ENCODE measurements at regions not wholly inside any gene's neighbourhood (a gene's known extent, or its start where the extent isn't known, plus 50 kb on each side); places are given as distances from the start of the nearest gene placed in this dataset.

- 86% methylated on average over 3 of the region's 3 CpGs for WGBS
- Histone ChIP-seq H3K9me3 (no peaks in the 10 kb centered on the region), H3K4me3 (no peak overlapping the region), H3K4me1 (no peaks in the 10 kb centered on the region), H3K27me3 (no peaks in the 10 kb centered on the region), H3K36me3 (no peaks in the 10 kb centered on the region), H3K27ac (no peak overlapping the region)
- TF ChIP-seq CTCF (IDR thresholded peaks at IDR 0.05): no peak
- DNase-seq (ENCODE audit: low spot score in 2 of 2): no peak
Measured at GRCh38 chr3:83956431-83956830, 1002.4 kb upstream of the CADM2 start.

GRCh38 chr3:83968356-83968755, 990.4 kb upstream of the CADM2 start:
- no peak for DNase-seq (ENCODE audit: low spot score in 2 of 2)
- WGBS: 85% methylated on average over 7 of the region's 7 CpGs
- H3K4me3 ChIP-seq: no peak overlapping the region
- no peaks in the 10 kb centered on the region for H3K9me3 ChIP-seq
- no peaks in the 10 kb centered on the region for H3K36me3 ChIP-seq
- no peak for TF ChIP-seq POLR2AphosphoS5 (IDR thresholded peaks at IDR 0.05)
- no peak for TF ChIP-seq CTCF (IDR thresholded peaks at IDR 0.05)
- TF ChIP-seq POLR2A (IDR thresholded peaks at IDR 0.05): no peak
- no peak for TF ChIP-seq EP300 (IDR thresholded peaks at IDR 0.05)
- no peak overlapping the region for H3K27ac ChIP-seq
- no peaks in the 10 kb centered on the region for H3K27me3 ChIP-seq
- H3K4me1 ChIP-seq: no peaks in the 10 kb centered on the region

GRCh38 chr3:83971666-83972065, 987.1 kb upstream of the CADM2 start:
- H3K9me3 ChIP-seq: no peaks in the 10 kb centered on the region
- no peak overlapping the region for H3K27ac ChIP-seq
- H3K36me3 ChIP-seq: no peaks in the 10 kb centered on the region
- H3K4me3 ChIP-seq: no peak overlapping the region
- H3K4me1 ChIP-seq: no peaks in the 10 kb centered on the region
- TF ChIP-seq CTCF (IDR thresholded peaks at IDR 0.05) (no peak), POLR2A (IDR thresholded peaks at IDR 0.05) (no peak), POLR2AphosphoS5 (IDR thresholded peaks at IDR 0.05) (no peak), EP300 (IDR thresholded peaks at IDR 0.05) (no peak)
- no peak for DNase-seq (ENCODE audit: low spot score in 2 of 2)
- 90% methylated on average over 1 of the region's 1 CpG for WGBS
- no peaks in the 10 kb centered on the region for H3K27me3 ChIP-seq

- H3K36me3 ChIP-seq: no peaks in the 10 kb centered on the region
- no peak overlapping the region for H3K27ac ChIP-seq
- no peaks in the 10 kb centered on the region for H3K4me1 ChIP-seq
- no peak for DNase-seq (ENCODE audit: low spot score in 2 of 2)
- H3K4me3 ChIP-seq: no peak overlapping the region
- TF ChIP-seq CTCF (IDR thresholded peaks at IDR 0.05) (no peak), EP300 (IDR thresholded peaks at IDR 0.05) (no peak), POLR2A (IDR thresholded peaks at IDR 0.05) (no peak), POLR2AphosphoS5 (IDR thresholded peaks at IDR 0.05) (no peak)
- 75% methylated on average over 1 of the region's 1 CpG for WGBS
- H3K9me3 ChIP-seq: no peaks in the 10 kb centered on the region
- H3K27me3 ChIP-seq: no peaks in the 10 kb centered on the region
Measured at GRCh38 chr3:84008623-84009022, 950.2 kb upstream of the CADM2 start.

- Histone ChIP-seq H3K27me3 (no peaks in the 10 kb centered on the region), H3K4me3 (no peak overlapping the region), H3K9me3 (no peaks in the 10 kb centered on the region), H3K27ac (no peak overlapping the region), H3K4me1 (no peaks in the 10 kb centered on the region), H3K36me3 (no peaks in the 10 kb centered on the region)
- DNase-seq (ENCODE audit: low spot score in 2 of 2): no peak
- 90% methylated on average over 4 of the region's 4 CpGs for WGBS
- TF ChIP-seq POLR2AphosphoS5 (IDR thresholded peaks at IDR 0.05) (no peak), EP300 (IDR thresholded peaks at IDR 0.05) (no peak), CTCF (IDR thresholded peaks at IDR 0.05) (no peak), POLR2A (IDR thresholded peaks at IDR 0.05) (no peak)
Measured at GRCh38 chr3:84023842-84024241, 934.9 kb upstream of the CADM2 start.

Measured in suprapubic skin (tissue), 4 donors.